ENCODE measurements at regions not wholly inside any gene's neighbourhood (a gene's known extent, or its start where the extent isn't known, plus 50 kb on each side); places are given as distances from the start of the nearest gene placed in this dataset.

DNA sequence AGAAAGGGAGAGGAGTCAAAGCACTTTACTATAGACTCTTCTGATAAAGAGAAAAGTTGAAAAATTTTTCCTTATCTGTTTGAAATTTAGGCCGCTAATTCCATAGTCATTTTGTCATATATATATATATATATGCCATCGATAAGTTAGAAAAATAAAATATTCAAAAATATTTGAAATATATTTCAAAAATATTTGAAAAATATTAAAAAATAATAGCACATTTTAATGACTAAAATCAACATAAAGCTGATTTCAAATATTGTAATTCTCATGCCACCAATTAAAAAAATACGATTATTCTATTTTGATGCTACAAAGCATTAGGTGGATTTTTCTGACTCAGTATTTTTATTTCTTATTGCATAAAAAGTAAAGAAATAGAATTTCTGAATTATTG, 87.1 kb downstream of the KIF2B start:
- Histone ChIP-seq H3K4me3 (no peak overlapping the region), H3K27ac (ENCODE audit: control insufficient read depth, insufficient read depth) (no peak overlapping the region), H3K9ac (ENCODE audit: control insufficient read depth, insufficient read depth, low read length) (no peak overlapping the region), H3K4me1 (ENCODE audit: control insufficient read depth, insufficient read depth, low read length) (no peaks in the 10 kb centered on the region), H2AFZ (ENCODE audit: control insufficient read depth, low read depth, low read length) (no peak overlapping the region), H3K79me2 (ENCODE audit: control insufficient read depth, insufficient read depth, low read length) (no peaks in the 10 kb centered on the region), H3K9me3 (replicated peaks; ENCODE audit: control insufficient read depth, insufficient read depth, low read length) (no peaks in the 10 kb centered on the region), H4K20me1 (ENCODE audit: control insufficient read depth, insufficient read depth) (no peaks in the 10 kb centered on the region), H3K4me2 (ENCODE audit: control insufficient read depth, insufficient read depth) (no peak overlapping the region), H3K36me3 (ENCODE audit: control insufficient read depth in 2 of 2, insufficient read depth in 2 of 2, low read length in 1 of 2) (no peaks in the 10 kb centered on the region), H3K27me3 (replicated peaks in 1 of 2; ENCODE audit: control insufficient read depth in 2 of 2, insufficient read depth in 2 of 2, low read length in 1 of 2) (no peaks in the 10 kb centered on the region)
- 33% methylated on average over 3 of the region's 3 CpGs for WGBS (ENCODE audit: insufficient coverage, insufficient replicate concordance, low lambda C conversion rate, missing lambda C conversion rate)
- SMC1A ChIA-PET (ENCODE audit: uncharacterized antibody, unreplicated experiment), result no interaction called here
- in situ Hi-C loops (cut with MboI) (no loop called here), intact Hi-C loops (cut with micrococcal nuclease; ENCODE audit: unreplicated experiment) (no loop called here)
- ATAC-seq (no peak), DNase-seq (ENCODE audit: low read depth, low spot score) (no peak), FAIRE-seq (no peak)
- RAD21 ChIA-PET (ENCODE audit: unreplicated experiment), result no interaction called here
- POLR2A ChIA-PET, result no interaction called here
- no TSS peak for BruUV-seq (replicated peaks)
- CTCF ChIA-PET, result no interaction called here
- TF ChIP-seq BRCA1 (IDR thresholded peaks at IDR 0.05; ENCODE audit: low read depth, low read length) (no peak), SMC3 (IDR thresholded peaks at IDR 0.05; ENCODE audit: borderline replicate concordance, low read length) (no peak), JUNB (IDR thresholded peaks at IDR 0.05) (no peak), TARDBP (IDR thresholded peaks at IDR 0.05; ENCODE audit: borderline replicate concordance) (no peak), JUND (IDR thresholded peaks at IDR 0.05; ENCODE audit: low read depth, low read length) (no peak), RELA (IDR thresholded peaks at IDR 0.05; ENCODE audit: borderline replicate concordance, partially characterized antibody) (no peak), RAD21 (IDR thresholded peaks at IDR 0.05; ENCODE audit: insufficient read depth, low read depth, low read length) (no peak), MTA3 (IDR thresholded peaks at IDR 0.05; ENCODE audit: borderline replicate concordance, low read length) (no peak), CUX1 (IDR thresholded peaks at IDR 0.05; ENCODE audit: insufficient replicate concordance, low read depth, low read length) (no peak), EGR1 (IDR thresholded peaks at IDR 0.05; ENCODE audit: borderline replicate concordance in 1 of 2, low read depth in 2 of 2, low read length in 2 of 2) (no peak), PBX3 (IDR thresholded peaks at IDR 0.05; ENCODE audit: insufficient replicate concordance, low read depth, low read length) (no peak), STAT1 (conservative IDR thresholded peaks at IDR 0.05) (no peak), SP1 (IDR thresholded peaks at IDR 0.05; ENCODE audit: low read depth, low read length) (no peak), SREBF1 (IDR thresholded peaks at IDR 0.05; ENCODE audit: low read length) (no peak), SUPT20H (IDR thresholded peaks at IDR 0.05; ENCODE audit: borderline replicate concordance, control insufficient read depth, low read depth, low read length) (no peak), FOS (IDR thresholded peaks at IDR 0.05; ENCODE audit: borderline replicate concordance, extremely low read depth, insufficient read length) (no peak)

All from GM12878 (cell line).